H9 (cell line): ENCODE measurements at regions not wholly inside any gene's neighbourhood (a gene's known extent, or its start where the extent isn't known, plus 50 kb on each side); places are given as distances from the start of the nearest gene placed in this dataset.

ENCODE experiments used
- DNase-seq: peaks from one replicate; pipeline ENCODE4 v3.0.0-alpha.2; 2017
- H2AFZ ChIP-seq: one replicate; pipeline ENCODE4 v1.6.1; 2013; ENCODE audit warnings: mild to moderate bottlenecking, low read length, control low read depth, moderate library complexity
- H2AK5ac ChIP-seq: 2 replicates; pipeline ENCODE4 v1.6.1; 2013; ENCODE audit warnings: low read length, control low read depth, mixed read lengths; ENCODE audit not compliant: insufficient read length
- H2BK120ac ChIP-seq: one replicate; pipeline ENCODE4 v1.6.1; 2013; ENCODE audit warnings: low read depth, mild to moderate bottlenecking, low read length, control low read depth, inconsistent platforms; ENCODE audit not compliant: poor library complexity, severe bottlenecking
- H2BK12ac ChIP-seq: 2 replicates; pipeline ENCODE4 v1.6.1; 2013; ENCODE audit warnings: low read length, control low read depth, mixed read lengths, low read depth; ENCODE audit not compliant: insufficient read length
- H2BK15ac ChIP-seq: 2 replicates; pipeline ENCODE4 v1.6.1; 2013; ENCODE audit warnings: low read depth, low read length, control low read depth
- H2BK20ac ChIP-seq: one replicate; pipeline ENCODE4 v1.6.1; 2013; ENCODE audit warnings: low read depth, mild to moderate bottlenecking, low read length, control low read depth, inconsistent platforms; ENCODE audit not compliant: poor library complexity, severe bottlenecking
- H2BK5ac ChIP-seq: 2 replicates; pipeline ENCODE4 v1.6.1; 2013; ENCODE audit warnings: low read length, control low read depth, mixed read lengths; ENCODE audit not compliant: insufficient read length
- H3K14ac ChIP-seq: 2 replicates; pipeline ENCODE4 v1.6.1; 2013; ENCODE audit warnings: low read length, control low read depth; ENCODE audit not compliant: insufficient read depth
- H3K18ac ChIP-seq: 2 replicates; pipeline ENCODE4 v1.6.1; 2013; ENCODE audit warnings: low read depth, mild to moderate bottlenecking, mixed read lengths, low read length, control low read depth; ENCODE audit not compliant: insufficient read length
- H3K23ac ChIP-seq: 2 replicates; pipeline ENCODE4 v1.6.1; 2013; ENCODE audit warnings: low read length, control low read depth, mixed read lengths, low read depth; ENCODE audit not compliant: insufficient read length
- H3K23me2 ChIP-seq: 2 replicates; pipeline ENCODE4 v1.6.1; 2013; ENCODE audit warnings: low read depth, mild to moderate bottlenecking, mixed read lengths, low read length, control low read depth; ENCODE audit not compliant: insufficient read length, poor library complexity, severe bottlenecking
- H3K27ac ChIP-seq: 2 replicates; pipeline ENCODE4 v1.5.1; 2013; ENCODE audit warnings: low read length, control low read depth, mixed read lengths, low read depth; ENCODE audit not compliant: insufficient read length
- H3K27me3 ChIP-seq: 2 replicates; pipeline ENCODE4 v1.6.1; 2013; ENCODE audit warnings: low read length, control low read depth, inconsistent platforms; ENCODE audit not compliant: insufficient read depth
- H3K4ac ChIP-seq: 2 replicates; pipeline ENCODE4 v1.6.1; 2013; ENCODE audit warnings: low read depth, mild to moderate bottlenecking, control low read depth, inconsistent platforms, low read length, moderate library complexity
- H3K4me1 ChIP-seq: 2 replicates; pipeline ENCODE4 v1.6.1; 2013; ENCODE audit warnings: low read length, control low read depth, inconsistent platforms; ENCODE audit not compliant: insufficient read depth
- H3K4me2 ChIP-seq: 2 replicates; pipeline ENCODE4 v1.6.1; 2013; ENCODE audit warnings: low read length, control low read depth, mixed read lengths; ENCODE audit not compliant: insufficient read length, insufficient read depth
- H3K56ac ChIP-seq: 2 replicates; pipeline ENCODE4 v1.6.1; 2013; ENCODE audit warnings: low read depth, mild to moderate bottlenecking, mixed read lengths, low read length, control low read depth; ENCODE audit not compliant: insufficient read length
- H3K79me1 ChIP-seq: 2 replicates; pipeline ENCODE4 v1.6.1; 2013; ENCODE audit warnings: low read depth, mild to moderate bottlenecking, moderate library complexity, low read length, control low read depth, inconsistent platforms; ENCODE audit not compliant: insufficient read depth, poor library complexity, severe bottlenecking
- H3K79me2 ChIP-seq: 2 replicates; pipeline ENCODE4 v1.6.1; 2013; ENCODE audit warnings: low read length, control low read depth, inconsistent platforms; ENCODE audit not compliant: insufficient read depth
- H3K9ac ChIP-seq: 2 replicates; pipeline ENCODE4 v1.6.1; 2013; ENCODE audit warnings: low read length, control low read depth, mixed read lengths; ENCODE audit not compliant: insufficient read length; ENCODE audit errors: extremely low read depth
- H3K9me3 ChIP-seq: one replicate; pipeline ENCODE4 v1.6.1; 2013; ENCODE audit warnings: low read depth, low read length, inconsistent platforms; ENCODE audit not compliant: control insufficient read depth
- H3T11ph ChIP-seq: one replicate; pipeline ENCODE4 v1.6.1; 2013; ENCODE audit warnings: mild to moderate bottlenecking, low read length, control low read depth, inconsistent platforms
- H4K20me1 ChIP-seq: one replicate; pipeline ENCODE4 v1.6.1; 2013; ENCODE audit not compliant: control insufficient read depth, insufficient read length, insufficient read depth
- H4K5ac ChIP-seq: 2 replicates; pipeline ENCODE4 v1.6.1; 2013; ENCODE audit warnings: low read depth, mild to moderate bottlenecking, mixed read lengths, low read length, control low read depth; ENCODE audit not compliant: insufficient read length
- H4K8ac ChIP-seq: replicated peaks from 2 replicates; pipeline ENCODE4 v1.6.1; 2013; ENCODE audit warnings: low read length, control low read depth, mixed read lengths, low read depth; ENCODE audit not compliant: insufficient read length
- H4K91ac ChIP-seq: 2 replicates; pipeline ENCODE4 v1.6.1; 2013; ENCODE audit warnings: low read depth, mild to moderate bottlenecking, moderate library complexity, mixed read lengths, low read length, control low read depth; ENCODE audit not compliant: insufficient read length
- H3K27ac Mint-ChIP-seq, 3 experiments: 2 replicates in 2 of 3; 3 replicates in 1 of 3; pipeline ENCODE4 v1.8.0; 2020 to 2021; ENCODE audit warnings: mixed read lengths in 3 of 3, mild to moderate bottlenecking in 1 of 3, moderate library complexity in 1 of 3
- H3K27me3 Mint-ChIP-seq: 2 replicates; pipeline ENCODE4 v1.8.0; 2021; ENCODE audit warnings: low read depth, mild to moderate bottlenecking, moderate library complexity, mixed read lengths
- H3K36me3 Mint-ChIP-seq, 3 experiments: 2 replicates in 2 of 3; 3 replicates in 1 of 3; pipeline ENCODE4 v1.8.0; 2020 to 2021; ENCODE audit warnings: low read depth in 3 of 3, mixed read lengths in 3 of 3; ENCODE audit not compliant: insufficient read depth in 1 of 3
- H3K4me1 Mint-ChIP-seq, 2 experiments: 2 replicates each; pipeline ENCODE4 v1.8.0; 2020; ENCODE audit warnings: mixed read lengths in 2 of 2
- H3K4me3 Mint-ChIP-seq, 2 experiments: 2 replicates in 1 of 2; 3 replicates in 1 of 2; pipeline ENCODE4 v1.8.0; 2020 to 2021; ENCODE audit warnings: mild to moderate bottlenecking in 2 of 2, mixed read lengths in 2 of 2, moderate library complexity in 1 of 2
- H3K9me3 Mint-ChIP-seq, 2 experiments: 2 replicates in 1 of 2; 3 replicates in 1 of 2; pipeline ENCODE4 v1.8.0; 2020; ENCODE audit warnings: mild to moderate bottlenecking in 2 of 2, mixed read lengths in 2 of 2, moderate library complexity in 1 of 2
- TF ChIP-seq, protein P1 (sequence below): fragments of 200-600 bp; sonication (generic); conservative IDR thresholded peaks from 3 replicates; pipeline ENCODE4 v1.8.0; 2021; ENCODE audit warnings: antibody characterized with exemption, mild to moderate bottlenecking

DNA sequence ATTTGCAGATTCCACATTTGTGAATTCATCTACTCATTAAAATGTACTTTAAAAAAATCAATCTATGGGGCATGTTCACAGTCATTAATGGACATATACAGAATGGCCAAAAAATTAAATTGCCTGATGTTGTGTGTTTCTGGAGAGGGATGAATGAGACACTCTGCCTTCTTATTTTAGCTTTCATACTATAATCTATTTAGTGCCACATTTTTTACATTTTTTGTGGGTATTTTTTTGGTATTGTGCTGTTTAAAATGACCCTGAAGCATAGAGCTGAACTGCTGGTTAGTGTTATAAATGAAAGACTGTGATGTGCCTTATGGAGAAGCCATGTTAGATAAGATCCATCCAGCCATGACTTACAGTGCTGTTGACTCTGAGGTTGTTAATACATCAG is 961.8 kb upstream of the LRRN3 start:
- Histone ChIP-seq H2BK12ac (no peak overlapping the region), H4K20me1 (no peaks in the 10 kb centered on the region), H3K4me1 (peaks cover 5% of the 10 kb centered on the region; the same call in 1 of the 2 replicates), H4K5ac (no peak overlapping the region), H2BK5ac (no peak overlapping the region), H3K4ac (no peak overlapping the region), H2AFZ (no peak overlapping the region), H2BK20ac (no peak overlapping the region), H3K9me3 (no peaks in the 10 kb centered on the region), H3K23ac (no peak overlapping the region), H3K18ac (no peak overlapping the region), H3K56ac (no peak overlapping the region), H2AK5ac (no peak overlapping the region), H4K8ac (no peak overlapping the region), H3K27ac (no peak overlapping the region), H3K79me2 (no peaks in the 10 kb centered on the region), H4K91ac (no peak overlapping the region), H3K14ac (no peak overlapping the region), H2BK15ac (no peak overlapping the region), H3K4me2 (no peak overlapping the region), H3K27me3 (no peaks in the 10 kb centered on the region), H3T11ph (no peak overlapping the region), H2BK120ac (no peak overlapping the region), H3K79me1 (no peaks in the 10 kb centered on the region), H3K9ac (no peak overlapping the region), H3K23me2 (no peaks in the 10 kb centered on the region)
- Mint-ChIP-seq H3K4me1 (peaks cover 11 to 14% of the 10 kb centered on the region in 2 experiments), H3K27ac (no peak overlapping the region), H3K9me3 (peaks cover 7 to 13% of the 10 kb centered on the region in 2 experiments; a peak in 3 of 5 replicates), H3K4me3 (no peak overlapping the region), H3K27me3 (no peaks in the 10 kb centered on the region), H3K36me3 (peaks cover 0 to 14% (median 6%) of the 10 kb centered on the region in 3 experiments; a peak in 4 of 7 replicates)
- DNase-seq: no peak
- TF ChIP-seq, protein P1, sequence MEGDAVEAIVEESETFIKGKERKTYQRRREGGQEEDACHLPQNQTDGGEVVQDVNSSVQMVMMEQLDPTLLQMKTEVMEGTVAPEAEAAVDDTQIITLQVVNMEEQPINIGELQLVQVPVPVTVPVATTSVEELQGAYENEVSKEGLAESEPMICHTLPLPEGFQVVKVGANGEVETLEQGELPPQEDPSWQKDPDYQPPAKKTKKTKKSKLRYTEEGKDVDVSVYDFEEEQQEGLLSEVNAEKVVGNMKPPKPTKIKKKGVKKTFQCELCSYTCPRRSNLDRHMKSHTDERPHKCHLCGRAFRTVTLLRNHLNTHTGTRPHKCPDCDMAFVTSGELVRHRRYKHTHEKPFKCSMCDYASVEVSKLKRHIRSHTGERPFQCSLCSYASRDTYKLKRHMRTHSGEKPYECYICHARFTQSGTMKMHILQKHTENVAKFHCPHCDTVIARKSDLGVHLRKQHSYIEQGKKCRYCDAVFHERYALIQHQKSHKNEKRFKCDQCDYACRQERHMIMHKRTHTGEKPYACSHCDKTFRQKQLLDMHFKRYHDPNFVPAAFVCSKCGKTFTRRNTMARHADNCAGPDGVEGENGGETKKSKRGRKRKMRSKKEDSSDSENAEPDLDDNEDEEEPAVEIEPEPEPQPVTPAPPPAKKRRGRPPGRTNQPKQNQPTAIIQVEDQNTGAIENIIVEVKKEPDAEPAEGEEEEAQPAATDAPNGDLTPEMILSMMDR: no peak
